ENCODE measurements at regions not wholly inside any gene's neighbourhood (a gene's known extent, or its start where the extent isn't known, plus 50 kb on each side); places are given as distances from the start of the nearest gene placed in this dataset.
"Not testable (repeated sequence)": the region's sequence is repeated elsewhere in the genome, so short reads cannot be mapped to it uniquely, and the experiment has no call there.

- no peak for DNase-seq
Observed at GRCh38 chr12:61996717-61997116, 263.5 kb upstream of the USP15 start.

- no peak for DNase-seq
Observed at GRCh38 chr12:61998791-61999190, 261.4 kb upstream of the USP15 start.

- DNase-seq = no peak
Observed at GRCh38 chr12:61999311-61999710, 260.9 kb upstream of the USP15 start.

GRCh38 chr12:62001424-62001823 is 258.8 kb upstream of the USP15 start:
- no peak for DNase-seq

- no peak for DNase-seq
Observed at GRCh38 chr12:62003226-62003625, 257.0 kb upstream of the USP15 start.

GRCh38 chr12:62003701-62004100 is 256.5 kb upstream of the USP15 start:
- no peak for DNase-seq

GRCh38 chr12:62005615-62006014 is 254.6 kb upstream of the USP15 start:
- no peak for DNase-seq

- no peak for DNase-seq
Observed at GRCh38 chr12:62006076-62006732, 254.0 kb upstream of the USP15 start.

GRCh38 chr12:62008703-62009102 is 251.5 kb upstream of the USP15 start:
- no peak for DNase-seq

- no peak for DNase-seq
Observed at GRCh38 chr12:62009445-62009844, 250.8 kb upstream of the USP15 start.

- DNase-seq = not testable (repeated sequence)
Observed at GRCh38 chr12:62010331-62010906, 249.8 kb upstream of the USP15 start.

- not testable (repeated sequence) for DNase-seq
Observed at GRCh38 chr12:62010973-62011372, 249.2 kb upstream of the USP15 start.

GRCh38 chr12:62014330-62014729 is 245.9 kb upstream of the USP15 start:
- no peak for DNase-seq

- DNase-seq = no peak
Observed at GRCh38 chr12:62016021-62016420, 244.2 kb upstream of the USP15 start.

GRCh38 chr12:62021808-62022207 is 238.4 kb upstream of the USP15 start:
- no peak for DNase-seq

- DNase-seq = no peak
Observed at GRCh38 chr12:62028536-62028935, 231.7 kb upstream of the USP15 start.

- DNase-seq = no peak
Observed at GRCh38 chr12:62032870-62033269, 227.3 kb upstream of the USP15 start.

- no peak for DNase-seq
Observed at GRCh38 chr12:62044450-62045135, 215.6 kb upstream of the USP15 start.

- no peak for DNase-seq
Observed at GRCh38 chr12:62045211-62045610, 215.0 kb upstream of the USP15 start.

GRCh38 chr12:62050785-62051184 is 209.4 kb upstream of the USP15 start:
- no peak for DNase-seq

GRCh38 chr12:62069976-62070375 is 190.2 kb upstream of the USP15 start:
- DNase-seq = no peak

GRCh38 chr12:62073236-62073635 is 187.0 kb upstream of the USP15 start:
- not testable (repeated sequence) for DNase-seq

- no peak for DNase-seq
Observed at GRCh38 chr12:62075870-62076269, 184.3 kb upstream of the USP15 start.

GRCh38 chr12:62078020-62078419 is 182.2 kb upstream of the USP15 start:
- DNase-seq = no peak
